Subcutaneous abdominal adipose tissue (tissue), 5 donors: ENCODE measurements at regions not wholly inside any gene's neighbourhood (a gene's known extent, or its start where the extent isn't known, plus 50 kb on each side); places are given as distances from the start of the nearest gene placed in this dataset.

ENCODE experiments used
- H3K27ac ChIP-seq: one replicate; pipeline ENCODE4 v1.7.0; 2013; ENCODE audit warnings: low read depth, mild to moderate bottlenecking, inconsistent platforms, low read length, moderate library complexity
- H3K27me3 ChIP-seq, 5 donors: one replicate each; pipeline ENCODE4 v1.7.0; 2013; ENCODE audit warnings: low read length in 5 of 5, inconsistent platforms in 1 of 5; ENCODE audit not compliant: control insufficient read depth in 5 of 5, insufficient read depth in 4 of 5
- H3K36me3 ChIP-seq, 5 donors: one replicate each; pipeline ENCODE4 v1.7.0; 2013; ENCODE audit warnings: low read length in 5 of 5; ENCODE audit not compliant: control insufficient read depth in 5 of 5, insufficient read depth in 5 of 5
- H3K4me1 ChIP-seq, 5 donors: one replicate each; pipeline ENCODE4 v1.7.0; 2013; ENCODE audit warnings: low read length in 5 of 5, mild to moderate bottlenecking in 3 of 5, moderate library complexity in 1 of 5; ENCODE audit not compliant: control insufficient read depth in 5 of 5, insufficient read depth in 5 of 5
- H3K4me3 ChIP-seq, 5 donors: one replicate each; pipeline ENCODE4 v1.7.0; 2013; ENCODE audit warnings: low read length in 5 of 5, low read depth in 1 of 5
- H3K9ac ChIP-seq, 5 donors: one replicate each; pipeline ENCODE4 v1.7.0; 2013; ENCODE audit warnings: low read length in 5 of 5, mild to moderate bottlenecking in 4 of 5, moderate library complexity in 3 of 5
- H3K9me3 ChIP-seq, 5 donors: one replicate each; pipeline ENCODE4 v1.7.0; 2013; ENCODE audit warnings: low read length in 5 of 5; ENCODE audit not compliant: control insufficient read depth in 5 of 5
- donor health status: healthy.
- donor health status: healthy.
- donor health status: healthy.
- donor health status: healthy.
- donor health status: healthy.

DNA sequence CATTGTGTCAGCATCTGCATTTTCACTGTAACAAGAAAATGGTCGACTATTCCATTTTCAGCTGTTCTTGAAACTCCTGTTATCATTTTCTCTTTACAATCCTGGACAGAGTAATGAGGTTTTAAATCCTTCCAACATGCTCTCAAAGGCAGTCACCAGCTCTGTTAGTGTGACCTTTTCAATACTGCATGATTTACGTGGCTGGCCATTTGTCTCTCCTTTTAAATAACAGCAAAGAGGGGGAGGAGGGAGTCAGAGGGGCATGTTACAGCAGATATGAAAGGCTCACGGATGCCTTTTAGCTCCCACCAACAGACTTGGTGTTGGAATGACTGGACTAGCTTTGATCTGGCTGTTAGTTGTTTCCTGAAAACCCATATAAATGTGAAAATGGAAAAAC is 1251.2 kb downstream of the AACS start:
- no peaks in the 10 kb centered on the region for H3K36me3 ChIP-seq
- H3K9ac ChIP-seq = no peak overlapping the region
- H3K9me3 ChIP-seq = no peaks in the 10 kb centered on the region
- no peak overlapping the region for H3K4me3 ChIP-seq
- no peak overlapping the region for H3K27ac ChIP-seq
- H3K4me1 ChIP-seq = no peaks in the 10 kb centered on the region
- no peaks in the 10 kb centered on the region for H3K27me3 ChIP-seq

GRCh38 chr12:126337556-126338441 is 1272.6 kb downstream of the AACS start:
- peaks cover 0 to 10% (median 2%) of the 10 kb centered on the region in 5 donors for H3K9me3 ChIP-seq
- H3K4me3 ChIP-seq = no peak overlapping the region
- H3K4me1 ChIP-seq = no peaks in the 10 kb centered on the region
- H3K36me3 ChIP-seq = no peaks in the 10 kb centered on the region
- H3K27ac ChIP-seq = no peak overlapping the region
- no peak overlapping the region for H3K9ac ChIP-seq
- H3K27me3 ChIP-seq = no peaks in the 10 kb centered on the region

DNA sequence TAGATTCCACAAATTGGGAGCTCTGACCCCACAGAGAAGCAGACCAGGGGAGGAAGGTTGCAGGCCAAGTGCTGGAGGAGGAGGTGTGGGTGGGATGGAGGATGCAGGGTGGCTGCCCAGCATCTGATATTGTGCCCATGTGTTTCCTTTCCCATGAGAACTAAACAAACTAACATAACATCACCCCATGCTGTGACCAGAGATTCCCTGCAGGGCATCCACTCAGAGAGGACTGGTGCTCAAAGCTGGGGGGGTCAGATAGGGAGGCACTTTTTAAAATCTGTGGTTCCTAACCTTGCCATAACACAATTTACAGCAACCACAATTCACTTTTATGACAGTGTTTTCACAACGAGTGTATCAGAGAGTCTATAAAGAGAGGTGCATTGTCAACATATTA is 1277.6 kb downstream of the AACS start:
- no peaks in the 10 kb centered on the region for H3K4me1 ChIP-seq
- H3K9ac ChIP-seq = no peak overlapping the region
- no peak overlapping the region for H3K4me3 ChIP-seq
- no peaks in the 10 kb centered on the region for H3K36me3 ChIP-seq
- no peaks in the 10 kb centered on the region for H3K27me3 ChIP-seq
- H3K9me3 ChIP-seq = peaks cover 0 to 8% (median 0%) of the 10 kb centered on the region in 5 donors
- no peak overlapping the region for H3K27ac ChIP-seq

GRCh38 chr12:126343321-126343720 is 1278.1 kb downstream of the AACS start:
- H3K9ac ChIP-seq = no peak overlapping the region
- H3K36me3 ChIP-seq = no peaks in the 10 kb centered on the region
- H3K27ac ChIP-seq = no peak overlapping the region

GRCh38 chr12:126346087-126346486 is 1280.9 kb downstream of the AACS start:
- Histone ChIP-seq H3K9ac (no peak overlapping the region), H3K27ac (no peak overlapping the region)

More at GRCh38 chr12:126343321-126343720, 1278.1 kb downstream of the AACS start:
- Histone ChIP-seq H3K4me1 (no peaks in the 10 kb centered on the region), H3K27me3 (no peaks in the 10 kb centered on the region), H3K4me3 (no peak overlapping the region), H3K9me3 (peaks cover 0 to 8% (median 0%) of the 10 kb centered on the region in 5 donors)

GRCh38 chr12:126347421-126347820 is 1282.2 kb downstream of the AACS start:
- no peaks in the 10 kb centered on the region for H3K4me1 ChIP-seq
- peaks cover 0 to 5% (median 0%) of the 10 kb centered on the region in 5 donors for H3K9me3 ChIP-seq
- no peaks in the 10 kb centered on the region for H3K36me3 ChIP-seq
- H3K27me3 ChIP-seq = no peaks in the 10 kb centered on the region
- no peak overlapping the region for H3K27ac ChIP-seq
- H3K4me3 ChIP-seq = no peak overlapping the region
- H3K9ac ChIP-seq = no peak overlapping the region

More at GRCh38 chr12:126346087-126346486, 1280.9 kb downstream of the AACS start:
- no peaks in the 10 kb centered on the region for H3K36me3 ChIP-seq
- no peaks in the 10 kb centered on the region for H3K4me1 ChIP-seq
- H3K4me3 ChIP-seq = no peak overlapping the region
- peaks cover 0 to 6% (median 0%) of the 10 kb centered on the region in 5 donors for H3K9me3 ChIP-seq
- H3K27me3 ChIP-seq = no peaks in the 10 kb centered on the region

GRCh38 chr12:126349383-126349782 is 1284.1 kb downstream of the AACS start:
- no peaks in the 10 kb centered on the region for H3K36me3 ChIP-seq
- H3K4me1 ChIP-seq = no peaks in the 10 kb centered on the region

DNA sequence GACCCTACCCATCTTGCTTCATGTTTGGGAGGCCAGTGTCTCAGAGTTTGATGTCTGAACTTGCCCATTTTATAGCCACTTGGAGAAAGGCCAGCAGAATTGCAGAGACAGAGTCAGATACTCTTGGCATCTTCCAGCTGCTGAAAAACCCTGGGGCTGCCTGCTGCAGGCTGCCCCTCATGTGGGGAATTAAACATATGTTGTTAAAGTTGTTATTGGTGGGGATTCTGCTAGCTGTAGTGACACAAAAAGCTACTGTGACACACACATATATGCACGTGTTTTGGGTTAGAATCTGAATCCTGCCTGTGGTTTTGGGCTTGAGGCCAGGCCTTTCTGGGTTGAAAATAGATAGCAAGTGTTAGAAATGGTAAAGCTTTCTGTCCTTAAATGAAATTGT is 1288.4 kb downstream of the AACS start:
- H3K9ac ChIP-seq = no peak overlapping the region
- no peaks in the 10 kb centered on the region for H3K4me1 ChIP-seq
- no peak overlapping the region for H3K27ac ChIP-seq
- no peaks in the 10 kb centered on the region for H3K36me3 ChIP-seq
- H3K27me3 ChIP-seq = no peaks in the 10 kb centered on the region
- H3K4me3 ChIP-seq = no peak overlapping the region
- peaks cover 0 to 10% (median 5%) of the 10 kb centered on the region in 5 donors for H3K9me3 ChIP-seq

More at GRCh38 chr12:126349383-126349782, 1284.1 kb downstream of the AACS start:
- no peaks in the 10 kb centered on the region for H3K27me3 ChIP-seq
- H3K27ac ChIP-seq = no peak overlapping the region
- peaks cover 0 to 8% (median 0%) of the 10 kb centered on the region in 5 donors for H3K9me3 ChIP-seq
- no peak overlapping the region for H3K4me3 ChIP-seq
- no peak overlapping the region for H3K9ac ChIP-seq

GRCh38 chr12:126354633-126355032 is 1289.4 kb downstream of the AACS start:
- Histone ChIP-seq H3K27ac (no peak overlapping the region), H3K36me3 (no peaks in the 10 kb centered on the region), H3K4me1 (no peaks in the 10 kb centered on the region), H3K9me3 (peaks cover 0 to 10% (median 5%) of the 10 kb centered on the region in 5 donors), H3K27me3 (no peaks in the 10 kb centered on the region), H3K9ac (no peak overlapping the region), H3K4me3 (no peak overlapping the region)

DNA sequence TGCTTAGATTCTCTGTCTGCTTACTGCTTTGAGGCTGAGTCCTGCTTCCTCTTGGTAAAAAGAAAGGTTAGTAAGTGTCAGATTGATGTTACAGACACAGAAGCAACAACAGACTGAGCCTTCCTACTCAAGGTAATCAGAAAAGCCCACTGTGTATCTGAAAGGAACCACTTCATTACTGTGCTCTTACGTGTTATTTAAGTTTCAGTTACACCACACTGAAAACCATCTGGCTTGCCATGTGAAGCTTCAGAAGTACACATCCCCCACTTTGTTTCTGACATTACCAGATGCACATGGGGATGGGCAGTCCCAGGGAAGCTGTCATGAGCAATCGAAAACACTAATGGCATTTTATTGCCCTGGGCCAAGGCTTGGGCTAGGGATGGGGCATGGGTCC is 1290.1 kb downstream of the AACS start:
- Histone ChIP-seq H3K9ac (no peak overlapping the region), H3K4me3 (no peak overlapping the region), H3K27ac (no peak overlapping the region), H3K36me3 (no peaks in the 10 kb centered on the region), H3K9me3 (peaks cover 0 to 10% (median 5%) of the 10 kb centered on the region in 5 donors), H3K4me1 (no peaks in the 10 kb centered on the region), H3K27me3 (no peaks in the 10 kb centered on the region)
